Mesendoderm (in vitro differentiated cells): ENCODE measurements at regions not wholly inside any gene's neighbourhood (a gene's known extent, or its start where the extent isn't known, plus 50 kb on each side); places are given as distances from the start of the nearest gene placed in this dataset.

Experiments used
- DNase-seq: peaks from one replicate; pipeline ENCODE4 v3.0.0; 2013
- H2AK5ac ChIP-seq: 2 replicates; pipeline ENCODE4 v1.6.1; 2013; ENCODE audit warnings: low read length, inconsistent platforms
- H2BK120ac ChIP-seq: 2 replicates; pipeline ENCODE4 v1.6.1; 2013; ENCODE audit warnings: low read depth, mild to moderate bottlenecking, low read length, moderate library complexity, mixed read lengths
- H2BK15ac ChIP-seq: replicated peaks from 2 replicates; pipeline ENCODE4 v1.6.1; 2013; ENCODE audit warnings: low read depth, mild to moderate bottlenecking, moderate library complexity
- H2BK5ac ChIP-seq: 2 replicates; pipeline ENCODE4 v1.6.1; 2013; ENCODE audit warnings: low read length, inconsistent platforms
- H3K18ac ChIP-seq: 2 replicates; pipeline ENCODE4 v1.6.1; 2013; ENCODE audit warnings: mild to moderate bottlenecking, low read length, mixed read lengths
- H3K23ac ChIP-seq: one replicate; pipeline ENCODE4 v1.6.1; 2013; ENCODE audit warnings: low read length
- H3K27ac ChIP-seq: 2 replicates; pipeline ENCODE4 v1.5.1; 2013; ENCODE audit warnings: low read depth, mild to moderate bottlenecking, inconsistent platforms, low read length, moderate library complexity
- H3K27me3 ChIP-seq: 2 replicates; pipeline ENCODE4 v1.6.1; 2013; ENCODE audit warnings: low read length, control low read depth, mild to moderate bottlenecking, inconsistent platforms; ENCODE audit not compliant: insufficient read depth, poor library complexity
- H3K36me3 ChIP-seq: 2 replicates; pipeline ENCODE4 v1.6.1; 2013; ENCODE audit warnings: low read length, inconsistent platforms; ENCODE audit not compliant: control insufficient read depth, insufficient read depth
- H3K4ac ChIP-seq: one replicate; pipeline ENCODE4 v1.6.1; 2013; ENCODE audit warnings: low read depth, mild to moderate bottlenecking, low read length, moderate library complexity
- H3K4me1 ChIP-seq: 2 replicates; pipeline ENCODE4 v1.6.1; 2013; ENCODE audit warnings: low read depth, low read length, inconsistent platforms; ENCODE audit not compliant: control insufficient read depth
- H3K4me2 ChIP-seq: 2 replicates; pipeline ENCODE4 v1.6.1; 2013; ENCODE audit warnings: low read length
- H3K4me3 ChIP-seq: 2 replicates; pipeline ENCODE4 v1.5.1; 2013; ENCODE audit warnings: mild to moderate bottlenecking, low read length
- H3K56ac ChIP-seq: one replicate; pipeline ENCODE4 v1.6.1; 2013; ENCODE audit warnings: low read length
- H3K79me1 ChIP-seq: 2 replicates; pipeline ENCODE4 v1.6.1; 2013; ENCODE audit warnings: low read length, inconsistent platforms
- H3K79me2 ChIP-seq: 2 replicates; pipeline ENCODE4 v1.6.1; 2013; ENCODE audit warnings: mild to moderate bottlenecking, low read length; ENCODE audit not compliant: control insufficient read depth, insufficient read depth
- H3K9ac ChIP-seq: 2 replicates; pipeline ENCODE4 v1.6.1; 2013; ENCODE audit warnings: low read length, inconsistent platforms
- H4K5ac ChIP-seq: one replicate; pipeline ENCODE4 v1.6.1; 2013; ENCODE audit warnings: low read length
- H4K8ac ChIP-seq: one replicate; pipeline ENCODE4 v1.6.1; 2013; ENCODE audit warnings: low read depth, mild to moderate bottlenecking, control low read depth, low read length, moderate library complexity
- WGBS: extraction: QIAGEN DNeasy Blood & Tissue Kit; methylation state at CpG from one replicate; pipeline ENCODE4 v1.1.7; 2013; ENCODE audit warnings: low lambda C conversion rate, missing lambda C conversion rate; ENCODE audit not compliant: insufficient coverage; ENCODE audit errors: extremely low coverage; 5-methylcytosine and 5-hydroxymethylcytosine counted together

DNA sequence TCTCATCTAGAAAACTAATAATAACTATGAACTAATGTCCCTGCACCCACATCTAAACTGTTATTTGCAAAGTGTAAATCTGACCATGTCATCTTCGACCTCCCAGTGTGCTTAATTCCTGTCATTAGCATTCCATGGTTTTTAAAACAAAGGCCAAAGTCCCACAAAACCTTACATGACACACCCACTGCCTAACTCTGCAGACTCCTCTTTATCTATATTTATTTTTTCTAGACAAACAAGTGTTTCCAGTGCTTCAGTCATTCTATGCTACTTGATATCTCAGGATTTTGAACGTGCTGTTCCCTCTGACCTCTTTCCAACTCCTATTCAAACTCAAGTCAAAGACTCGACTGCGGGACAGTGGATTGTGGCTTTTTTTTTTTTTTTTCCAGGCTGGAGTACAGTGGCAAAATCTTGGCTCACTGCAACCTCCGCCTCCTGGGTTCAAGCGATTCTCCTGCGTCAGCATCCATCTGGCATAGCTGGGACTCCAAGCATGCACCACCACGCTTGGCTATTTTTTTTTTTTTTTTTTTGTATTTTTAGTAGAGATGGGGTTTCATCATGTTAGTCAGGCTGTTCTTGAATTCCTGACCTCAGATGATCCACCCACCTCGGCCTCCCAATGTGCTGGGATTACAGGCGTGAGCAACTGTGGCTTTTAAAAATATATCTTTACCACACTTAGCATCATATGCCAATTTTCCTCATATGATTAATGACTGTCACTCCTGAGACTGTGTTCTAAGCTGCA, 1511.0 kb downstream of the ARAP2 start:
- Histone ChIP-seq H3K4me3 (no peak overlapping the region), H2BK15ac (no peak overlapping the region), H3K4ac (no peak overlapping the region), H3K36me3 (no peaks in the 10 kb centered on the region), H3K79me1 (no peaks in the 10 kb centered on the region), H2AK5ac (no peak overlapping the region), H3K4me2 (no peak overlapping the region), H3K27me3 (no peaks in the 10 kb centered on the region), H3K9ac (no peak overlapping the region), H3K56ac (no peak overlapping the region), H3K4me1 (no peaks in the 10 kb centered on the region), H3K18ac (no peak overlapping the region), H3K79me2 (no peaks in the 10 kb centered on the region), H4K5ac (no peak overlapping the region), H4K8ac (no peak overlapping the region), H3K23ac (no peak overlapping the region), H2BK120ac (no peak overlapping the region), H2BK5ac (no peak overlapping the region), H3K27ac (no peak overlapping the region)
- WGBS, result no CpG with 5 or more reads among the region's 10 CpGs
- peak; percentile 34 for DNase-seq

DNA sequence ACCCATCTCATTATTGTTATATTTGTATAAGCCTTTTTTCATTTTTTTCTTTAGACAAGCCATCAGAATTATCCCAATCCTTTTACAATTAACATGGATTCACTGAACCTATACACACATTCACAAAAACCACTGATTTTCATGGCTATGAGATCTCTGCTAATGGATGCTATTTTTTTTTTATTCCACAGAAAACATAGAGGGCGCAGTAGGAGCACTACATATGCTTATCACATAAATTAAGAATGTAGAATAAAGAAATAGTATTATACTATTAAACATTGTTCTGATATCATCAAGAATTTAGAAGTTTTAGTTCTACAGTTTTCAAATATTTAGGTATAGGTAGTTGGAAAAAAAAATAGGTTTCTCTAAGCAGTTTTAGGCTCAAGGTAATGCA, 1477.4 kb downstream of the ARAP2 start:
- H2BK15ac ChIP-seq, result no peak overlapping the region
- no CpG with 5 or more reads among the region's 1 CpG for WGBS
- no peak overlapping the region for H3K56ac ChIP-seq
- H3K18ac ChIP-seq, result no peak overlapping the region
- H3K4me2 ChIP-seq, result no peak overlapping the region
- no peak overlapping the region for H3K9ac ChIP-seq
- H2BK5ac ChIP-seq, result no peak overlapping the region
- H4K8ac ChIP-seq, result no peak overlapping the region
- no peak overlapping the region for H4K5ac ChIP-seq
- H3K23ac ChIP-seq, result no peak overlapping the region
- no peak overlapping the region for H2BK120ac ChIP-seq
- no peak overlapping the region for H3K27ac ChIP-seq
- H3K4me3 ChIP-seq, result no peak overlapping the region
- H2AK5ac ChIP-seq, result no peak overlapping the region
- no peak for DNase-seq
- H3K36me3 ChIP-seq, result no peaks in the 10 kb centered on the region
- H3K27me3 ChIP-seq, result no peaks in the 10 kb centered on the region
- H3K79me1 ChIP-seq, result no peaks in the 10 kb centered on the region
- no peaks in the 10 kb centered on the region for H3K79me2 ChIP-seq
- no peaks in the 10 kb centered on the region for H3K4me1 ChIP-seq
- no peak overlapping the region for H3K4ac ChIP-seq

GRCh38 chr4:34767407-34767806, 1476.9 kb downstream of the ARAP2 start:
- Histone ChIP-seq H3K23ac (no peak overlapping the region), H2AK5ac (no peak overlapping the region), H4K8ac (no peak overlapping the region), H2BK120ac (no peak overlapping the region), H4K5ac (no peak overlapping the region), H3K56ac (no peak overlapping the region), H3K18ac (no peak overlapping the region), H3K9ac (no peak overlapping the region), H3K27ac (no peak overlapping the region), H3K4me1 (no peaks in the 10 kb centered on the region), H2BK15ac (no peak overlapping the region), H3K79me2 (no peaks in the 10 kb centered on the region), H3K27me3 (no peaks in the 10 kb centered on the region), H2BK5ac (no peak overlapping the region), H3K79me1 (no peaks in the 10 kb centered on the region), H3K36me3 (no peaks in the 10 kb centered on the region), H3K4ac (no peak overlapping the region), H3K4me2 (no peak overlapping the region), H3K4me3 (no peak overlapping the region)
- DNase-seq, result no peak
- WGBS, result no CpG with 5 or more reads among the region's 2 CpGs

DNA sequence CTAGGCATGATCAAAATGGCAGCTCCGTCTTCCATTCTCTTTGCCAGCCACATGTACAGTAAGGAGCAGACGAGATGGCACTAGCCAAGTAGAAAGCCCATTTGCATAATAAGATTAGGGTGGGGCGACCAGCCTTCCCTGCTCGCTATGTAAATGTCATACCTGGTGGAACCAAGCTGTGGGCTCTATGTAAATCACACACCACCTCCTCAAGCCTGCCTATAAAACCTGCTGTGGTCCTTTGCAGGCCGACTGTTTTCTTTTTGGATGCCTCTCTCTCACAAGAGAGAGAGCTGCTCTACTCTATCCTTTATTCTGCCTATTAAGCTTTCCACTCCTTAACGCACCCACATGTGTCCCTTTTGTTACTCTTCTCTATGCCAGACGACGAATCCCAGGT, 1472.7 kb downstream of the ARAP2 start:
- H4K8ac ChIP-seq, result no peak overlapping the region
- peak; percentile 6 for DNase-seq
- no peak overlapping the region for H3K27ac ChIP-seq
- no peak overlapping the region for H2BK15ac ChIP-seq
- H3K4ac ChIP-seq, result no peak overlapping the region
- H4K5ac ChIP-seq, result no peak overlapping the region
- no peak overlapping the region for H3K56ac ChIP-seq
- no peak overlapping the region for H3K4me2 ChIP-seq
- H3K27me3 ChIP-seq, result no peaks in the 10 kb centered on the region
- H3K9ac ChIP-seq, result no peak overlapping the region
- H3K18ac ChIP-seq, result no peak overlapping the region
- H3K23ac ChIP-seq, result no peak overlapping the region
- H2BK120ac ChIP-seq, result no peak overlapping the region
- H3K79me2 ChIP-seq, result no peaks in the 10 kb centered on the region
- no peak overlapping the region for H3K4me3 ChIP-seq
- no peaks in the 10 kb centered on the region for H3K4me1 ChIP-seq
- H2BK5ac ChIP-seq, result no peak overlapping the region
- no peaks in the 10 kb centered on the region for H3K79me1 ChIP-seq
- no CpG with 5 or more reads among the region's 8 CpGs for WGBS
- H2AK5ac ChIP-seq, result no peak overlapping the region
- no peaks in the 10 kb centered on the region for H3K36me3 ChIP-seq

GRCh38 chr4:34790131-34790530, 1454.2 kb downstream of the ARAP2 start:
- DNase-seq, result no peak
- no peak overlapping the region for H3K18ac ChIP-seq
- H2AK5ac ChIP-seq, result no peak overlapping the region
- H3K79me2 ChIP-seq, result no peaks in the 10 kb centered on the region
- no peak overlapping the region for H2BK5ac ChIP-seq
- no peak overlapping the region for H3K23ac ChIP-seq
- H2BK120ac ChIP-seq, result no peak overlapping the region
- no peak overlapping the region for H4K5ac ChIP-seq
- H2BK15ac ChIP-seq, result no peak overlapping the region
- no peak overlapping the region for H3K4me3 ChIP-seq
- H3K9ac ChIP-seq, result no peak overlapping the region
- H3K27me3 ChIP-seq, result no peaks in the 10 kb centered on the region
- no peaks in the 10 kb centered on the region for H3K79me1 ChIP-seq
- no peak overlapping the region for H3K27ac ChIP-seq
- no peak overlapping the region for H3K4me2 ChIP-seq
- WGBS, result no CpG with 5 or more reads among the region's 2 CpGs
- no peaks in the 10 kb centered on the region for H3K4me1 ChIP-seq
- H4K8ac ChIP-seq, result no peak overlapping the region
- no peak overlapping the region for H3K56ac ChIP-seq
- H3K4ac ChIP-seq, result no peak overlapping the region
- H3K36me3 ChIP-seq, result no peaks in the 10 kb centered on the region

DNA sequence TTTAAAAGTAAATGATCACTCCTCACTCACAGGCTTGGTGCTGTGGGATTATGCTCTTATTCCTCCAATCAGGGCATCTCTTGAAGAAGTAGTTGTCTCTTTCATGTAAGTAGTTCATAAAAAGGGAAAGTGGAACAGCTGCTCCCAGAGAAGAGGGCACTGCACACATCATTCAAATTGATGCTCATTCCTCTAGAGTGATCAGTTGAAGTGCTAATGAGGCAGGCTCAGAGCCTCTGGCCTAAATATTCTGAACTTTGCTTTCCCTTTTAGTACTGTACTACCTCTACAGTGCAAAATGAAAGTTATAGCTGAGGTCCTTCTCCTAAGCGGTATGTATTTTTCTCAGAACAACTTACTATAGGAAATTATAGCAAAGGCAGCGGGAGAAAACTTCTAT, 1453.1 kb downstream of the ARAP2 start:
- H3K56ac ChIP-seq, result no peak overlapping the region
- H3K18ac ChIP-seq, result no peak overlapping the region
- no peak overlapping the region for H3K4me3 ChIP-seq
- H3K79me1 ChIP-seq, result no peaks in the 10 kb centered on the region
- no peaks in the 10 kb centered on the region for H3K27me3 ChIP-seq
- no peak overlapping the region for H3K4me2 ChIP-seq
- no peak overlapping the region for H2AK5ac ChIP-seq
- H2BK15ac ChIP-seq, result no peak overlapping the region
- no peak for DNase-seq
- H3K27ac ChIP-seq, result no peak overlapping the region
- no peaks in the 10 kb centered on the region for H3K4me1 ChIP-seq
- H2BK5ac ChIP-seq, result no peak overlapping the region
- no peaks in the 10 kb centered on the region for H3K36me3 ChIP-seq
- no peak overlapping the region for H3K4ac ChIP-seq
- WGBS, result no CpG with 5 or more reads among the region's 2 CpGs
- H3K9ac ChIP-seq, result no peak overlapping the region
- no peaks in the 10 kb centered on the region for H3K79me2 ChIP-seq
- H4K5ac ChIP-seq, result no peak overlapping the region
- no peak overlapping the region for H3K23ac ChIP-seq
- no peak overlapping the region for H4K8ac ChIP-seq
- H2BK120ac ChIP-seq, result no peak overlapping the region
